ENCODE measurements at regions not wholly inside any gene's neighbourhood (a gene's known extent, or its start where the extent isn't known, plus 50 kb on each side); places are given as distances from the start of the nearest gene placed in this dataset.

DNA sequence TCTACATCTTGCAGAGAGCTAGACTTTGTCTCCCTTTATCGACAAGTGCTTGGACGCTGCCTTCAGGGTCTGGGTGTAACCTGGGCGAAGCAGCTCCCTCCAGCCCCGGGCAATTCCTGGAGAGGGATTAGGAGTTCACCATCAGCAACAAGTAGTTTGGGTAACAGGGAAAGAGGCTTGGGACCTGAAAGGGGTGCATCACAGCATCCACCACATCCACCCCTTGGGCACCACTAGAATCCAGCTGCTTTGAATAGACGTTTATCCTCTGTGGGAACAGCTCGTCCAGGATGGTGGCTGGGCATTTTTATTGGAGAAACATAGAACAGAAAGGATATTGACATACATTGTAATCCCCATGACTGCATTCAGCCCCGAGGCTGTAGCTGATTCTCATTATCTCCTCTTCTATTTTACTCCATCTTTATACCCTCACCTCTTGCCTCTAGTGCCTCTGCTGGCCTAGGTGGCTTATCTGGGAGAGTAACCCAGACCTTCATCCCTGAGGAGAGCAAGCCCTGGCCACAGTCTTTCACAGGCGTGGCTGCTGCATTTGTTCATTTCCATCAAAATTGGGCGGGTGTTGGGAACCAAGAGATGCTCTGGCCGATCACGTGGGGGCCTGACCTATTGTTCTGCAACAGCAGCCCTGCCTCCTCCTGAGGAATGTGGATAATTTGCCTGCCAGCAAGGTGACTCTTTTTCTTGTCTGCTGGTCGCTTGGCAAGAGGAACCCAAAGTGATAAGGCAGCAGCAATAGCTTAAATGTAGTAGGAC is 109.2 kb upstream of the RALGAPA2 start (continued):
- TF ChIP-seq ELK1 (IDR thresholded peaks at IDR 0.05; ENCODE audit: low read depth, low read length), result no peak

- Histone ChIP-seq H3K27ac (no peak overlapping the region), H3K4me1 (no peaks in the 10 kb centered on the region), H3K9me3 (no peaks in the 10 kb centered on the region), H3K4me3 (no peak overlapping the region), H3K4me2 (no peak overlapping the region)
- ATAC-seq (no peak), FAIRE-seq (no peak), DNase-seq (ENCODE audit: low read depth in 1 of 2, low spot score in 1 of 2) (no peak)
- TF ChIP-seq E2F6 (IDR thresholded peaks at IDR 0.05; ENCODE audit: borderline replicate concordance, low read depth) (no peak), CHD2 (IDR thresholded peaks at IDR 0.05; ENCODE audit: low read length, partially characterized antibody) (no peak), RARB (CRISPR knock-in tag; IDR thresholded peaks at IDR 0.05) (no peak)
- CTCF ChIA-PET, result interaction anchor here (0.8 to 8.4 kb wide), 7 partner anchors 11 to 698 kb away, joined by 3 to 105 read pairs (median 4); no protein-coding TSS in a partner anchor
- WGBS (ENCODE audit: missing lambda C conversion rate), result 34% methylated on average over 9 of the region's 9 CpGs
- POLR2A ChIA-PET, result no interaction called here
Measured at GRCh38 chr20:20820785-20821483, 108.5 kb upstream of the RALGAPA2 start.

DNA sequence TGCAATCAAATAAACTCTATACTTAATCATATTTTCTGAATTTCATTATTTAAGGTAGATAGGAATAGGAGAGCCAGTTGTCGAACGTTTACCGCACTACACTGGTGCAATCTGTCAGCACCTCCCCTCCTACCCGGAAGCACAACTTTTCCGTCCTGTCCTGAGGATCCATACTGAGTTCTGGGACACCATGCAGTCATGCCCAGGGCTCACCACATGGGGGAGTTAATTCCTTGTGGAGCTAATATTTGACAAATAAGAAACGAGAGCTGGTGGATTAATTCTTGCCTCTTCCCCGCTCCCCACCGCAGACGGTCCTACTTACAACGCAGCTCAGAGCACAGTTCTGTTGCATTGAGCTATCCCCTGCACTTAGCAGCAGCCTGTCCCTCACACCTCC is 107.7 kb upstream of the RALGAPA2 start:
- FAIRE-seq, result no peak
- H3K4me1 ChIP-seq, result no peaks in the 10 kb centered on the region
- ChIA-PET CTCF (interaction anchor here (1.1 to 1.5 kb wide), 3 partner anchors 93 to 699 kb away, joined by 3 to 4 read pairs (median 4); no protein-coding TSS in a partner anchor), POLR2A (interaction anchor here (0.9 kb wide), 1 partner anchor 107 kb away, joined by 3 read pairs; the partner anchor contains the start of gene RALGAPA2)
- WGBS (ENCODE audit: missing lambda C conversion rate), result 62% methylated on average over 10 of the region's 10 CpGs
- H3K4me3 ChIP-seq, result no peak overlapping the region
- ATAC-seq, result peak; percentile 33 to 71; a peak in 3 of 6 replicates
- no peak overlapping the region for H3K4me2 ChIP-seq
- no peaks in the 10 kb centered on the region for H3K9me3 ChIP-seq
- no peak for TF ChIP-seq CHD4 (IDR thresholded peaks at IDR 0.05; ENCODE audit: borderline replicate concordance)
- TF ChIP-seq HOXA7 (CRISPR knock-in tag; IDR thresholded peaks at IDR 0.05), result no peak
- TF ChIP-seq JUN (IDR thresholded peaks at IDR 0.05), result no peak
- no peak for TF ChIP-seq NR3C1 (IDR thresholded peaks at IDR 0.05)
- no peak for TF ChIP-seq POLR2AphosphoS2 (conservative IDR thresholded peaks at IDR 0.05; ENCODE audit: low read length)
- no peak for TF ChIP-seq KDM1A (IDR thresholded peaks at IDR 0.05; ENCODE audit: low read depth)
- no peak for TF ChIP-seq EHMT2 (IDR thresholded peaks at IDR 0.05; ENCODE audit: low read depth)
- no peak for TF ChIP-seq RCOR1 (IDR thresholded peaks at IDR 0.05; ENCODE audit: low read depth, low read length)
- TF ChIP-seq, protein P1, sequence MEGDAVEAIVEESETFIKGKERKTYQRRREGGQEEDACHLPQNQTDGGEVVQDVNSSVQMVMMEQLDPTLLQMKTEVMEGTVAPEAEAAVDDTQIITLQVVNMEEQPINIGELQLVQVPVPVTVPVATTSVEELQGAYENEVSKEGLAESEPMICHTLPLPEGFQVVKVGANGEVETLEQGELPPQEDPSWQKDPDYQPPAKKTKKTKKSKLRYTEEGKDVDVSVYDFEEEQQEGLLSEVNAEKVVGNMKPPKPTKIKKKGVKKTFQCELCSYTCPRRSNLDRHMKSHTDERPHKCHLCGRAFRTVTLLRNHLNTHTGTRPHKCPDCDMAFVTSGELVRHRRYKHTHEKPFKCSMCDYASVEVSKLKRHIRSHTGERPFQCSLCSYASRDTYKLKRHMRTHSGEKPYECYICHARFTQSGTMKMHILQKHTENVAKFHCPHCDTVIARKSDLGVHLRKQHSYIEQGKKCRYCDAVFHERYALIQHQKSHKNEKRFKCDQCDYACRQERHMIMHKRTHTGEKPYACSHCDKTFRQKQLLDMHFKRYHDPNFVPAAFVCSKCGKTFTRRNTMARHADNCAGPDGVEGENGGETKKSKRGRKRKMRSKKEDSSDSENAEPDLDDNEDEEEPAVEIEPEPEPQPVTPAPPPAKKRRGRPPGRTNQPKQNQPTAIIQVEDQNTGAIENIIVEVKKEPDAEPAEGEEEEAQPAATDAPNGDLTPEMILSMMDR (IDR thresholded peaks at IDR 0.05), result no peak
- TF ChIP-seq USF2 (IDR thresholded peaks at IDR 0.05), result no peak
- no peak for TF ChIP-seq HOXB5 (CRISPR knock-in tag; IDR thresholded peaks at IDR 0.05)
- TF ChIP-seq MAFK (IDR thresholded peaks at IDR 0.05; ENCODE audit: partially characterized antibody), result no peak
- no peak for TF ChIP-seq POLR2A (IDR thresholded peaks at IDR 0.05; ENCODE audit: low read length)
- no peak for TF ChIP-seq RFX5 (IDR thresholded peaks at IDR 0.05)
- DNase-seq (ENCODE audit: low read depth in 1 of 2, low spot score in 1 of 2), result peak; percentile 36 to 40
- H3K27ac ChIP-seq, result no peak overlapping the region
